H1 (cell line): ENCODE measurements at regions not wholly inside any gene's neighbourhood (a gene's known extent, or its start where the extent isn't known, plus 50 kb on each side); places are given as distances from the start of the nearest gene placed in this dataset.

Experiments
- BRCA1 ChIP-seq: IDR thresholded peaks from 2 replicates; pipeline ENCODE4 v1.6.1; 2012; ENCODE audit warnings: low read depth, low read length, improper control_type of control experiment
- CBX5 ChIP-seq: fragments of 300-800, 300-1000 bp; sonication (generic); IDR thresholded peaks from 2 replicates; pipeline ENCODE4 v1.7.1; 2016; ENCODE audit warnings: antibody characterized with exemption, low read length, low read depth
- FOSL1 ChIP-seq: IDR thresholded peaks from 2 replicates; pipeline ENCODE4 v1.6.1; 2011; ENCODE audit warnings: mild to moderate bottlenecking, low read depth, low read length, moderate library complexity; ENCODE audit not compliant: insufficient read depth
- KDM5A ChIP-seq: fragments of 200-600 bp; IDR thresholded peaks from 2 replicates; pipeline ENCODE4 v1.7.1; 2012; ENCODE audit warnings: mild to moderate bottlenecking, low read length, inconsistent platforms, mixed read lengths
- RAD21 ChIP-seq, 2 experiments: IDR thresholded peaks in 1 of 2; conservative IDR thresholded peaks in 1 of 2; 2 replicates each; pipeline ENCODE4 v1.6.1; 2011; ENCODE audit warnings: low read depth in 2 of 2, low read length in 2 of 2, improper control_type of control experiment in 1 of 2, inconsistent platforms in 1 of 2, mild to moderate bottlenecking in 1 of 2, moderate library complexity in 1 of 2
- RBBP5 ChIP-seq: IDR thresholded peaks from 2 replicates; pipeline ENCODE4 v1.7.1; 2012; ENCODE audit warnings: low read depth, mild to moderate bottlenecking, inconsistent platforms, low read length, moderate library complexity, borderline replicate concordance
- SIX5 ChIP-seq: IDR thresholded peaks from 2 replicates; pipeline ENCODE4 v1.6.1; 2011; ENCODE audit warnings: mild to moderate bottlenecking, low read depth, low read length
- TF ChIP-seq, protein P1 (sequence below): fragments of 300-600 bp; sonication (generic); IDR thresholded peaks from 2 replicates; pipeline ENCODE4 v1.7.1; 2012; ENCODE audit warnings: low read length, moderate library complexity, mild to moderate bottlenecking, inconsistent platforms; ENCODE audit not compliant: insufficient replicate concordance
- TF ChIP-seq, protein P2 (sequence below): IDR thresholded peaks from 2 replicates; pipeline ENCODE4 v1.6.1; 2012; ENCODE audit warnings: inconsistent platforms

DNA sequence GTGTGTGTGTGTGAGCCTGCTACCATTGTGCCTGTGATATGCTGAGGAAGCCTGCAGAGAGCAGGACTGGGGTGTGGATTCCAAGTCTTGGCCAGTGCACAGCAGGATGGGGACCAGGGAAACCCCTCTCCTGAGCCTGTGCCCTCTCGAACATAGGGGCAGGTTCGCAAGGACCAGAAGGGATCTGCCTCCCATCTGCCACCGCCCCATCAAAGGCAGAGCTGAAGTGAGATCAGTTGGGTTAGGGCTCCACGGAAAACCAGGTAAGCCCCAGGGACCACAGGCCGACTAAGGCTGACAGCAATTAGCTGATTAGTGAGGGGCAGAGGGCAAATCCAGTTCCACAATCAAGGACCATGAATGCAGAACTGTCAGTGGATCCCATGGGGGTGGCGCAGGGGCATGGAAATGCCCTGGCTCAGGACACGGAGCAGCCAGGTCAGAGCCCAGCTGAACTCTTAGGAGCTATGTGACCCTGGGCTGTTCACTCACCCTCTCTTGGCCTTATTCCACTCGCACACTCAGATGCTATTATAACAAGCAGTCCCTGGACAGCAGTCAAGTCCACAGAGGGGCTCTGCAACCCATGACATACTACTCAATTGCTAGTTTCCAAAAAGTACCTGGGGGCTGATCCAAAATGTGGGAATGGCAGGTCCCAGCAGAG, 84.2 kb upstream of the ID2 start (continued):
- TF ChIP-seq, protein P1, sequence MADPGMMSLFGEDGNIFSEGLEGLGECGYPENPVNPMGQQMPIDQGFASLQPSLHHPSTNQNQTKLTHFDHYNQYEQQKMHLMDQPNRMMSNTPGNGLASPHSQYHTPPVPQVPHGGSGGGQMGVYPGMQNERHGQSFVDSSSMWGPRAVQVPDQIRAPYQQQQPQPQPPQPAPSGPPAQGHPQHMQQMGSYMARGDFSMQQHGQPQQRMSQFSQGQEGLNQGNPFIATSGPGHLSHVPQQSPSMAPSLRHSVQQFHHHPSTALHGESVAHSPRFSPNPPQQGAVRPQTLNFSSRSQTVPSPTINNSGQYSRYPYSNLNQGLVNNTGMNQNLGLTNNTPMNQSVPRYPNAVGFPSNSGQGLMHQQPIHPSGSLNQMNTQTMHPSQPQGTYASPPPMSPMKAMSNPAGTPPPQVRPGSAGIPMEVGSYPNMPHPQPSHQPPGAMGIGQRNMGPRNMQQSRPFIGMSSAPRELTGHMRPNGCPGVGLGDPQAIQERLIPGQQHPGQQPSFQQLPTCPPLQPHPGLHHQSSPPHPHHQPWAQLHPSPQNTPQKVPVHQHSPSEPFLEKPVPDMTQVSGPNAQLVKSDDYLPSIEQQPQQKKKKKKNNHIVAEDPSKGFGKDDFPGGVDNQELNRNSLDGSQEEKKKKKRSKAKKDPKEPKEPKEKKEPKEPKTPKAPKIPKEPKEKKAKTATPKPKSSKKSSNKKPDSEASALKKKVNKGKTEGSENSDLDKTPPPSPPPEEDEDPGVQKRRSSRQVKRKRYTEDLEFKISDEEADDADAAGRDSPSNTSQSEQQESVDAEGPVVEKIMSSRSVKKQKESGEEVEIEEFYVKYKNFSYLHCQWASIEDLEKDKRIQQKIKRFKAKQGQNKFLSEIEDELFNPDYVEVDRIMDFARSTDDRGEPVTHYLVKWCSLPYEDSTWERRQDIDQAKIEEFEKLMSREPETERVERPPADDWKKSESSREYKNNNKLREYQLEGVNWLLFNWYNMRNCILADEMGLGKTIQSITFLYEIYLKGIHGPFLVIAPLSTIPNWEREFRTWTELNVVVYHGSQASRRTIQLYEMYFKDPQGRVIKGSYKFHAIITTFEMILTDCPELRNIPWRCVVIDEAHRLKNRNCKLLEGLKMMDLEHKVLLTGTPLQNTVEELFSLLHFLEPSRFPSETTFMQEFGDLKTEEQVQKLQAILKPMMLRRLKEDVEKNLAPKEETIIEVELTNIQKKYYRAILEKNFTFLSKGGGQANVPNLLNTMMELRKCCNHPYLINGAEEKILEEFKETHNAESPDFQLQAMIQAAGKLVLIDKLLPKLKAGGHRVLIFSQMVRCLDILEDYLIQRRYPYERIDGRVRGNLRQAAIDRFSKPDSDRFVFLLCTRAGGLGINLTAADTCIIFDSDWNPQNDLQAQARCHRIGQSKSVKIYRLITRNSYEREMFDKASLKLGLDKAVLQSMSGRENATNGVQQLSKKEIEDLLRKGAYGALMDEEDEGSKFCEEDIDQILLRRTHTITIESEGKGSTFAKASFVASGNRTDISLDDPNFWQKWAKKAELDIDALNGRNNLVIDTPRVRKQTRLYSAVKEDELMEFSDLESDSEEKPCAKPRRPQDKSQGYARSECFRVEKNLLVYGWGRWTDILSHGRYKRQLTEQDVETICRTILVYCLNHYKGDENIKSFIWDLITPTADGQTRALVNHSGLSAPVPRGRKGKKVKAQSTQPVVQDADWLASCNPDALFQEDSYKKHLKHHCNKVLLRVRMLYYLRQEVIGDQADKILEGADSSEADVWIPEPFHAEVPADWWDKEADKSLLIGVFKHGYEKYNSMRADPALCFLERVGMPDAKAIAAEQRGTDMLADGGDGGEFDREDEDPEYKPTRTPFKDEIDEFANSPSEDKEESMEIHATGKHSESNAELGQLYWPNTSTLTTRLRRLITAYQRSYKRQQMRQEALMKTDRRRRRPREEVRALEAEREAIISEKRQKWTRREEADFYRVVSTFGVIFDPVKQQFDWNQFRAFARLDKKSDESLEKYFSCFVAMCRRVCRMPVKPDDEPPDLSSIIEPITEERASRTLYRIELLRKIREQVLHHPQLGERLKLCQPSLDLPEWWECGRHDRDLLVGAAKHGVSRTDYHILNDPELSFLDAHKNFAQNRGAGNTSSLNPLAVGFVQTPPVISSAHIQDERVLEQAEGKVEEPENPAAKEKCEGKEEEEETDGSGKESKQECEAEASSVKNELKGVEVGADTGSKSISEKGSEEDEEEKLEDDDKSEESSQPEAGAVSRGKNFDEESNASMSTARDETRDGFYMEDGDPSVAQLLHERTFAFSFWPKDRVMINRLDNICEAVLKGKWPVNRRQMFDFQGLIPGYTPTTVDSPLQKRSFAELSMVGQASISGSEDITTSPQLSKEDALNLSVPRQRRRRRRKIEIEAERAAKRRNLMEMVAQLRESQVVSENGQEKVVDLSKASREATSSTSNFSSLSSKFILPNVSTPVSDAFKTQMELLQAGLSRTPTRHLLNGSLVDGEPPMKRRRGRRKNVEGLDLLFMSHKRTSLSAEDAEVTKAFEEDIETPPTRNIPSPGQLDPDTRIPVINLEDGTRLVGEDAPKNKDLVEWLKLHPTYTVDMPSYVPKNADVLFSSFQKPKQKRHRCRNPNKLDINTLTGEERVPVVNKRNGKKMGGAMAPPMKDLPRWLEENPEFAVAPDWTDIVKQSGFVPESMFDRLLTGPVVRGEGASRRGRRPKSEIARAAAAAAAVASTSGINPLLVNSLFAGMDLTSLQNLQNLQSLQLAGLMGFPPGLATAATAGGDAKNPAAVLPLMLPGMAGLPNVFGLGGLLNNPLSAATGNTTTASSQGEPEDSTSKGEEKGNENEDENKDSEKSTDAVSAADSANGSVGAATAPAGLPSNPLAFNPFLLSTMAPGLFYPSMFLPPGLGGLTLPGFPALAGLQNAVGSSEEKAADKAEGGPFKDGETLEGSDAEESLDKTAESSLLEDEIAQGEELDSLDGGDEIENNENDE: no peak
- TF ChIP-seq RBBP5: no peak
- no peak for TF ChIP-seq FOSL1
- TF ChIP-seq BRCA1: no peak
- no peak for TF ChIP-seq CBX5
- no peak for TF ChIP-seq SIX5
- no peak for TF ChIP-seq KDM5A
- no peak for TF ChIP-seq RAD21 (IDR thresholded peaks at IDR 0.05 in 1 of 2, conservative IDR thresholded peaks at IDR 0.05 in 1 of 2; ENCODE audit: low read depth in 2 of 2, low read length in 2 of 2)
- TF ChIP-seq, protein P2, sequence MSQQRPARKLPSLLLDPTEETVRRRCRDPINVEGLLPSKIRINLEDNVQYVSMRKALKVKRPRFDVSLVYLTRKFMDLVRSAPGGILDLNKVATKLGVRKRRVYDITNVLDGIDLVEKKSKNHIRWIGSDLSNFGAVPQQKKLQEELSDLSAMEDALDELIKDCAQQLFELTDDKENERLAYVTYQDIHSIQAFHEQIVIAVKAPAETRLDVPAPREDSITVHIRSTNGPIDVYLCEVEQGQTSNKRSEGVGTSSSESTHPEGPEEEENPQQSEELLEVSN: no peak
